ENCODE measurements at regions not wholly inside any gene's neighbourhood (a gene's known extent, or its start where the extent isn't known, plus 50 kb on each side); places are given as distances from the start of the nearest gene placed in this dataset.

DNA sequence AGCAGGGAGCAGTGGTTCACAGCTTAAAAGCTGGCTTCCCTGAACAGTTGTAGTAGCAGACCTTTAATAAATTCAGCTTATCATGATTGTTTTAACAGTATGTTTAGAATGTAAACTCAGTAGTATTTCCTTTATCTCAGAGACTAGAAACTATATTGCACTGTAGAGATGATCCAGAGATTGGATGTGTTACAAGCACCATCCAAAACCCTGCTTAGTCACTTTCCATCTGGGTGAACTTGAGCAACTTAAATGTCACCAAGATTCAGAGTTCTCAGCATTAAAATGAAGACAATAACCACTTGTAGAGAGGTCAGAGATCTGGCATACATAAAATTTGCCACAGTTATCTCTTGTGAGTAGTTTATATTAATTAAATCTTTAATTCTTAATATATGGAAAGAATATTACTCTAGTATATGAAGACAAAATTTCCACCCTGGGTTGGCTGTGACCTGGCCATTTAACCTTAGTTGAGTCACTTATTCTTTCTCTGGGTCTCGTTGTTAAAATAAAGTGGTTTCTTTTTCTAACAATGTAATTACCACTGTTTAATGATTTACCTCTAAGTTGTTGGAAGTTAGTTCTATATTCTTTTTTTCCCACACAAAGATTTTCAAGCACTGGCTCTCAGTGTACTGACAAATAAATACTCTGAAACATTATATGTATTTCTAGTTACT is 239.2 kb upstream of the FKBP1C start:
- no peak for TF ChIP-seq POLR2A (IDR thresholded peaks at IDR 0.05)
- TF ChIP-seq, protein P1, sequence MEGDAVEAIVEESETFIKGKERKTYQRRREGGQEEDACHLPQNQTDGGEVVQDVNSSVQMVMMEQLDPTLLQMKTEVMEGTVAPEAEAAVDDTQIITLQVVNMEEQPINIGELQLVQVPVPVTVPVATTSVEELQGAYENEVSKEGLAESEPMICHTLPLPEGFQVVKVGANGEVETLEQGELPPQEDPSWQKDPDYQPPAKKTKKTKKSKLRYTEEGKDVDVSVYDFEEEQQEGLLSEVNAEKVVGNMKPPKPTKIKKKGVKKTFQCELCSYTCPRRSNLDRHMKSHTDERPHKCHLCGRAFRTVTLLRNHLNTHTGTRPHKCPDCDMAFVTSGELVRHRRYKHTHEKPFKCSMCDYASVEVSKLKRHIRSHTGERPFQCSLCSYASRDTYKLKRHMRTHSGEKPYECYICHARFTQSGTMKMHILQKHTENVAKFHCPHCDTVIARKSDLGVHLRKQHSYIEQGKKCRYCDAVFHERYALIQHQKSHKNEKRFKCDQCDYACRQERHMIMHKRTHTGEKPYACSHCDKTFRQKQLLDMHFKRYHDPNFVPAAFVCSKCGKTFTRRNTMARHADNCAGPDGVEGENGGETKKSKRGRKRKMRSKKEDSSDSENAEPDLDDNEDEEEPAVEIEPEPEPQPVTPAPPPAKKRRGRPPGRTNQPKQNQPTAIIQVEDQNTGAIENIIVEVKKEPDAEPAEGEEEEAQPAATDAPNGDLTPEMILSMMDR (IDR thresholded peaks at IDR 0.05 in 4 of 5, conservative IDR thresholded peaks at IDR 0.05 in 1 of 5) = no peak
